SK-N-SH (cell line): ENCODE measurements at regions not wholly inside any gene's neighbourhood (a gene's known extent, or its start where the extent isn't known, plus 50 kb on each side); places are given as distances from the start of the nearest gene placed in this dataset.

ENCODE experiments used
- CTCF ChIA-PET: fragments of 300-600, 350-600 bp; formaldehyde crosslinking; extraction: SDS; loops from one replicate; lab custom pipeline; 2021; lab: Yijun Ruan, JAX
- POLR2A ChIA-PET: fragments of 350-600 bp; sonication (Branson Sonifier 250); formaldehyde crosslinking; extraction: SDS; loops from one replicate; lab custom pipeline; 2020; ENCODE audit warnings: antibody characterized with exemption, inconsistent platforms; lab: Yijun Ruan, JAX
- DNase-seq: peaks from one replicate; pipeline ENCODE4 v3.0.0; 2012
- H2AFZ ChIP-seq: fragments of 200-600 bp; sonication (generic); 2 replicates; pipeline ENCODE4 v1.8.1; 2016; ENCODE audit warnings: antibody characterized with exemption, mild to moderate bottlenecking, low read depth
- H3F3A ChIP-seq: fragments of 200-600 bp; sonication (generic); replicated peaks from 2 replicates; pipeline ENCODE3; 2016; ENCODE audit warnings: antibody characterized with exemption, mild to moderate bottlenecking; ENCODE audit not compliant: insufficient read depth
- H3K27ac ChIP-seq, 2 experiments: fragments of 200-500 bp in 1 of 2; fragments of 200-600 bp in 1 of 2; sonication (Bioruptor generic) in 1 of 2; sonication (generic), shearing (Covaris generic) in 1 of 2; 2 replicates each; pipeline versions ENCODE4 v1.5.1 to v1.6.1; 2014 to 2016; ENCODE audit warnings: low read depth in 2 of 2, inconsistent platforms in 1 of 2, low read length in 1 of 2, mild to moderate bottlenecking in 1 of 2, mixed read lengths in 1 of 2
- H3K27me3 ChIP-seq: fragments of 200-600 bp; sonication (generic), shearing (Covaris generic); 2 replicates; pipeline ENCODE4 v1.6.1; 2016; ENCODE audit warnings: mixed run types; ENCODE audit not compliant: insufficient read depth
- H3K36me3 ChIP-seq, 2 experiments: fragments of 200-500 bp in 1 of 2; fragments of 200-600 bp in 1 of 2; sonication (Bioruptor generic) in 1 of 2; sonication (generic) in 1 of 2; replicated peaks in 1 of 2; 2 replicates each; pipeline versions ENCODE3 to v1.5.1; 2014 to 2016; ENCODE audit warnings: low read length in 1 of 2, mild to moderate bottlenecking in 1 of 2; ENCODE audit not compliant: insufficient read depth in 2 of 2, control insufficient read depth in 1 of 2
- H3K4me1 ChIP-seq, 2 experiments: fragments of 200-500 bp in 1 of 2; fragments of 200-600 bp in 1 of 2; sonication (Bioruptor generic) in 1 of 2; sonication (generic), shearing (Covaris generic) in 1 of 2; 2 replicates each; pipeline versions ENCODE4 v1.5.1 to v1.6.1; 2014 to 2016; ENCODE audit warnings: low read depth in 1 of 2, low read length in 1 of 2, mixed run types in 1 of 2; ENCODE audit not compliant: insufficient read depth in 2 of 2, control insufficient read depth in 1 of 2
- H3K4me2 ChIP-seq: fragments of 200-600 bp; sonication (generic), shearing (Covaris generic); 2 replicates; pipeline ENCODE4 v1.6.1; 2017; ENCODE audit warnings: mixed run types
- H3K4me3 ChIP-seq, 2 experiments: fragments of 200-500 bp in 1 of 2; fragments of 200-600 bp in 1 of 2; sonication (Bioruptor generic) in 1 of 2; sonication (generic), shearing (Covaris generic) in 1 of 2; 2 replicates each; pipeline versions ENCODE4 v1.5.1 to v1.8.1; 2014 to 2016; ENCODE audit warnings: low read depth in 2 of 2, inconsistent platforms in 1 of 2, low read length in 1 of 2, mild to moderate bottlenecking in 1 of 2, mixed read lengths in 1 of 2, moderate library complexity in 1 of 2
- H3K79me2 ChIP-seq: fragments of 200-600 bp; sonication (generic); 2 replicates; pipeline ENCODE4 v1.8.1; 2017; ENCODE audit warnings: mild to moderate bottlenecking; ENCODE audit not compliant: insufficient read depth
- H3K9ac ChIP-seq: fragments of 200-600 bp; sonication (generic); 2 replicates; pipeline ENCODE4 v1.6.1; 2017; ENCODE audit warnings: mixed run types
- H3K9me2 ChIP-seq: fragments of 200-600 bp; sonication (generic); 2 replicates; pipeline ENCODE4 v1.6.1; 2017; ENCODE audit warnings: mixed run types
- H3K9me3 ChIP-seq: fragments of 200-600 bp; sonication (generic); 2 replicates; pipeline ENCODE4 v1.6.1; 2017; ENCODE audit warnings: mixed run types, mild to moderate bottlenecking, moderate library complexity
- H4K20me1 ChIP-seq: fragments of 200-600 bp; sonication (generic); 2 replicates; pipeline ENCODE4 v1.6.1; 2017; ENCODE audit warnings: mild to moderate bottlenecking, mixed run types; ENCODE audit not compliant: insufficient read depth
- CTCF ChIP-seq: fragments of 200-600 bp; sonication (generic); IDR thresholded peaks from 2 replicates; pipeline ENCODE4 v1.6.1; 2017; ENCODE audit warnings: antibody characterized with exemption, mild to moderate bottlenecking, moderate library complexity
- ELF1 ChIP-seq: IDR thresholded peaks from 2 replicates; pipeline ENCODE4 v1.4.0; 2012
- FOSL2 ChIP-seq: IDR thresholded peaks from 2 replicates; pipeline ENCODE4 v1.4.0; 2012; ENCODE audit warnings: low read depth, mild to moderate bottlenecking, moderate library complexity, borderline replicate concordance
- FOXM1 ChIP-seq: IDR thresholded peaks from 2 replicates; pipeline ENCODE4 v1.4.0; 2012; ENCODE audit warnings: low read depth, mild to moderate bottlenecking
- IRF3 ChIP-seq: fragments of 150-350 bp; IDR thresholded peaks from 2 replicates; pipeline ENCODE4 v1.6.1; 2016; ENCODE audit warnings: mild to moderate bottlenecking, low read depth, low read length
- JUND ChIP-seq: IDR thresholded peaks from 2 replicates; pipeline ENCODE4 v1.4.0; 2012
- MAX ChIP-seq: IDR thresholded peaks from 2 replicates; pipeline ENCODE4 v1.4.0; 2012; ENCODE audit warnings: low read depth
- MEF2A ChIP-seq: IDR thresholded peaks from 2 replicates; pipeline ENCODE4 v1.4.0; 2012; ENCODE audit warnings: low read depth, borderline replicate concordance
- PBX3 ChIP-seq: IDR thresholded peaks from 2 replicates; pipeline ENCODE4; 2012
- RFX5 ChIP-seq: IDR thresholded peaks from 2 replicates; pipeline ENCODE4 v1.6.1; 2012; ENCODE audit warnings: mild to moderate bottlenecking, improper control_type of control experiment, low read length
- RXRA ChIP-seq: IDR thresholded peaks from 2 replicates; pipeline ENCODE4 v1.4.0; 2012; ENCODE audit warnings: low read depth, mild to moderate bottlenecking, borderline replicate concordance
- SIN3A ChIP-seq: IDR thresholded peaks from 2 replicates; pipeline ENCODE4 v1.6.1; 2012; ENCODE audit warnings: low read depth, mild to moderate bottlenecking, low read length, moderate library complexity, borderline replicate concordance
- SMC3 ChIP-seq: IDR thresholded peaks from 2 replicates; pipeline ENCODE4 v1.6.1; 2012; ENCODE audit warnings: low read depth, low read length, improper control_type of control experiment
- TCF12 ChIP-seq: IDR thresholded peaks from 2 replicates; pipeline ENCODE4 v1.4.0; 2012
- YY1 ChIP-seq: IDR thresholded peaks from 2 replicates; pipeline ENCODE4 v1.4.0; 2012; ENCODE audit warnings: low read depth, mild to moderate bottlenecking
- ZBTB33 ChIP-seq: IDR thresholded peaks from 2 replicates; pipeline ENCODE4 v1.4.0; 2012; ENCODE audit warnings: low read depth, borderline replicate concordance
- WGBS: methylation state at CpG from one replicate; pipeline ENCODE4 v1.1.6; 2017; ENCODE audit warnings: low lambda C conversion rate; 5-methylcytosine and 5-hydroxymethylcytosine counted together

- DNase-seq = no peak
- no peak overlapping the region for H3K9ac ChIP-seq
- H3F3A ChIP-seq = no peaks in the 10 kb centered on the region
- no peaks in the 10 kb centered on the region for H3K9me3 ChIP-seq
- H3K27me3 ChIP-seq = no peaks in the 10 kb centered on the region
- H3K4me2 ChIP-seq = no peak overlapping the region
- H2AFZ ChIP-seq = no peak overlapping the region
- peak overlapping the region in 1 of 2 experiments; percentile 58; a peak in 2 of 4 replicates for H3K27ac ChIP-seq
- WGBS = 50% methylated on average over 1 of the region's 1 CpG
- TF ChIP-seq JUND (no peak), ELF1 (no peak), FOSL2 (no peak), MAX (no peak)
- TF ChIP-seq, all 33 proteins: peak for 0
- H4K20me1 ChIP-seq = no peaks in the 10 kb centered on the region
- ChIA-PET CTCF (interaction anchor here (1.3 kb wide), 1 partner anchor 13 kb away, joined by 3 read pairs; no protein-coding TSS in a partner anchor), POLR2A (interaction anchor here (0.5 kb wide), 1 partner anchor 109 kb away, joined by 3 read pairs; no protein-coding TSS in a partner anchor)
- H3K36me3 ChIP-seq = no peaks in the 10 kb centered on the region
- H3K9me2 ChIP-seq = no peaks in the 10 kb centered on the region
- peaks cover 0 to 4% of the 10 kb centered on the region in 2 experiments; a peak in 2 of 4 replicates for H3K4me1 ChIP-seq
- no peak overlapping the region for H3K4me3 ChIP-seq
- H3K79me2 ChIP-seq = no peaks in the 10 kb centered on the region
Measured at GRCh38 chr4:149952101-149952500, 126.1 kb upstream of the DCLK2 start.

- ChIA-PET CTCF (interaction anchor here (1.3 kb wide), 1 partner anchor 13 kb away, joined by 3 read pairs; no protein-coding TSS in a partner anchor), POLR2A (interaction anchor here (0.5 kb wide), 1 partner anchor 109 kb away, joined by 3 read pairs; no protein-coding TSS in a partner anchor)
- H3K27me3 ChIP-seq = no peaks in the 10 kb centered on the region
- H3K4me1 ChIP-seq = peaks cover 0 to 4% of the 10 kb centered on the region in 2 experiments; a peak in 2 of 4 replicates
- no peaks in the 10 kb centered on the region for H3K79me2 ChIP-seq
- H3F3A ChIP-seq = no peaks in the 10 kb centered on the region
- H3K27ac ChIP-seq = peak overlapping the region in 1 of 2 experiments; percentile 58; a peak in 2 of 4 replicates
- TF ChIP-seq SIN3A (no peak), SMC3 (no peak), JUND (no peak), PBX3 (no peak), FOSL2 (no peak), CTCF (no peak), ELF1 (no peak), MEF2A (no peak), FOXM1 (no peak), TCF12 (no peak), YY1 (no peak), RXRA (no peak), ZBTB33 (no peak), IRF3 (no peak), RFX5 (no peak)
- WGBS = 56% methylated on average over 5 of the region's 5 CpGs
- no peaks in the 10 kb centered on the region for H3K9me3 ChIP-seq
- H2AFZ ChIP-seq = no peak overlapping the region
- no peaks in the 10 kb centered on the region for H3K9me2 ChIP-seq
- H3K36me3 ChIP-seq = no peaks in the 10 kb centered on the region
- H4K20me1 ChIP-seq = no peaks in the 10 kb centered on the region
- no peak overlapping the region for H3K4me2 ChIP-seq
- H3K9ac ChIP-seq = no peak overlapping the region
- no peak overlapping the region for H3K4me3 ChIP-seq
- no peak for DNase-seq
Measured at GRCh38 chr4:149952716-149953115, 125.5 kb upstream of the DCLK2 start.
